HEK293 (cell line): ENCODE measurements at regions not wholly inside any gene's neighbourhood (a gene's known extent, or its start where the extent isn't known, plus 50 kb on each side); places are given as distances from the start of the nearest gene placed in this dataset.

ENCODE experiments used
- CTCF ChIA-PET: fragments of 350-600 bp; formaldehyde crosslinking; extraction: SDS; loops from one replicate; lab custom pipeline; 2021; ENCODE audit warnings: antibody characterized with exemption; lab: Yijun Ruan, JAX
- POLR2A ChIA-PET: fragments of 300-600 bp; formaldehyde crosslinking; extraction: SDS; loops from one replicate; lab custom pipeline; 2020; ENCODE audit warnings: antibody characterized with exemption, inconsistent platforms; lab: Yijun Ruan, JAX
- H3K27ac ChIP-seq: fragments of 200-500 bp; sonication (Bioruptor generic); 2 replicates; pipeline ENCODE4 v1.5.1; 2014; ENCODE audit warnings: low read depth, low read length, control low read depth, inconsistent platforms; ENCODE audit errors: extremely low read depth
- H3K36me3 ChIP-seq, 2 experiments: fragments of 200-500 bp in 1 of 2; sonication (Bioruptor generic) in 1 of 2; 1 replicate in 1 of 2; 2 replicates in 1 of 2; pipeline ENCODE4 v1.5.1; 2014 to 2017; ENCODE audit warnings: inconsistent platforms in 2 of 2, low read length in 2 of 2; ENCODE audit not compliant: control insufficient read depth in 2 of 2, insufficient read depth in 1 of 2
- H3K4me1 ChIP-seq: fragments of 200-500 bp; sonication (Bioruptor generic); 2 replicates; pipeline ENCODE4 v1.5.1; 2014; ENCODE audit warnings: mild to moderate bottlenecking, low read length, inconsistent platforms; ENCODE audit not compliant: control insufficient read depth, insufficient read depth
- H3K4me3 ChIP-seq: 2 replicates; pipeline ENCODE4 v1.5.1; 2011; ENCODE audit warnings: low read depth, mild to moderate bottlenecking, control low read depth, low read length, moderate library complexity
- H3K9me3 ChIP-seq: fragments of 200-500 bp; sonication (Bioruptor generic); 2 replicates; pipeline ENCODE4 v1.5.1; 2014; ENCODE audit warnings: low read depth, low read length, inconsistent platforms; ENCODE audit not compliant: control insufficient read depth, insufficient read depth
- MEIS1 ChIP-seq: sonication (generic); formaldehyde crosslinking; IDR thresholded peaks from 2 replicates; pipeline ENCODE4 v1.8.1; 2022; ENCODE audit warnings: missing genetic modification reagents, mild to moderate bottlenecking, borderline replicate concordance
- PRDM1 ChIP-seq: fragments of 450-650 bp; formaldehyde crosslinking; IDR thresholded peaks from 2 replicates; pipeline ENCODE4; 2016; ENCODE audit warnings: missing biosample characterization, missing genetic modification characterization
- RBAK ChIP-seq: fragments of 450-650 bp; formaldehyde crosslinking; IDR thresholded peaks from 2 replicates; pipeline ENCODE4 v1.5.1; 2016; ENCODE audit warnings: missing biosample characterization, missing genetic modification characterization
- SALL2 ChIP-seq: fragments of 450-650 bp; formaldehyde crosslinking; IDR thresholded peaks from 2 replicates; pipeline ENCODE4 v1.5.0; 2017; ENCODE audit warnings: missing biosample characterization, mild to moderate bottlenecking, missing genetic modification characterization, borderline replicate concordance
- ZBTB20 ChIP-seq: fragments of 450-650 bp; formaldehyde crosslinking; IDR thresholded peaks from 2 replicates; pipeline ENCODE4 v1.5.1; 2016; ENCODE audit warnings: missing biosample characterization, missing genetic modification characterization
- ZFP37 ChIP-seq: fragments of 450-650 bp; formaldehyde crosslinking; IDR thresholded peaks from 2 replicates; pipeline ENCODE4 v1.5.1; 2016; ENCODE audit warnings: missing biosample characterization, missing genetic modification characterization
- ZNF132 ChIP-seq: fragments of 450-650 bp; formaldehyde crosslinking; IDR thresholded peaks from 2 replicates; pipeline ENCODE4 v1.5.1; 2017; ENCODE audit warnings: missing biosample characterization, missing genetic modification characterization, borderline replicate concordance
- ZNF366 ChIP-seq: fragments of 450-650 bp; formaldehyde crosslinking; conservative IDR thresholded peaks from 2 replicates; pipeline ENCODE4 v1.5.1; 2016; ENCODE audit warnings: missing biosample characterization, missing genetic modification characterization
- ZNF48 ChIP-seq: fragments of 450-650 bp; formaldehyde crosslinking; IDR thresholded peaks from 2 replicates; pipeline ENCODE4 v1.5.1; 2016; ENCODE audit warnings: missing biosample characterization, missing genetic modification characterization
- ZNF521 ChIP-seq: fragments of 450-650 bp; formaldehyde crosslinking; IDR thresholded peaks from 2 replicates; pipeline ENCODE4 v1.5.1; 2017; ENCODE audit warnings: missing biosample characterization, mild to moderate bottlenecking, missing genetic modification characterization
- ZNF610 ChIP-seq: fragments of 450-650 bp; formaldehyde crosslinking; IDR thresholded peaks from 2 replicates; pipeline ENCODE4 v1.5.1; 2016; ENCODE audit warnings: missing biosample characterization, missing genetic modification characterization, borderline replicate concordance
- ZNF658 ChIP-seq: fragments of 450-650 bp; formaldehyde crosslinking; IDR thresholded peaks from 2 replicates; pipeline ENCODE4; 2016; ENCODE audit warnings: missing biosample characterization, missing genetic modification characterization
- ZNF837 ChIP-seq: fragments of 450-650 bp; formaldehyde crosslinking; IDR thresholded peaks from 2 replicates; pipeline ENCODE4 v1.5.1; 2016; ENCODE audit warnings: missing biosample characterization, missing genetic modification characterization
- TF ChIP-seq, protein P1 (sequence below): IDR thresholded peaks from 2 replicates; pipeline ENCODE4 v1.6.1; 2011; ENCODE audit warnings: mild to moderate bottlenecking, low read depth, low read length, borderline replicate concordance
- TF ChIP-seq, protein P2 (sequence below): fragments of 450-650 bp; formaldehyde crosslinking; IDR thresholded peaks from 2 replicates; pipeline ENCODE4 v1.5.1; 2016; ENCODE audit warnings: missing biosample characterization, missing genetic modification characterization

DNA sequence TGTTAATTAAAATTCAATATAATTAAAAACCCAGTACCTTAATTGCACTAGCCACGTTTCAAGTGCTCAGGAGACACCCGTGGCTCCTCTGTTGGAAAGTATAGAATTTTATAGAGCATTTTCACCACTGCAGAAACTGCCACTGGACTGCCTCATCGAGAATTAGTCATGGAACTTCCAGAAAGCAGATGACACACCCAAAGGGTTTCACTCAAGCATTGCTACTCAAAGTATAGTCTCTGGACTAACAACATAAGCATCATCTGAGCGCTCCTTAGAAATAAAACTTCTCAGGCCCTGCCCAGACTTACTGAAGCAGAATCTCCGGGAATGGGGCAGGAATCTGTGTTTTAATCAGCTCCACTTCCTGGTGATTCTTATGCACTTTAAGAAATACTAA, 63.5 kb upstream of the GPR139 start:
- H3K36me3 ChIP-seq = no peaks in the 10 kb centered on the region
- CTCF ChIA-PET = no interaction called here
- H3K27ac ChIP-seq = no peak overlapping the region

DNA sequence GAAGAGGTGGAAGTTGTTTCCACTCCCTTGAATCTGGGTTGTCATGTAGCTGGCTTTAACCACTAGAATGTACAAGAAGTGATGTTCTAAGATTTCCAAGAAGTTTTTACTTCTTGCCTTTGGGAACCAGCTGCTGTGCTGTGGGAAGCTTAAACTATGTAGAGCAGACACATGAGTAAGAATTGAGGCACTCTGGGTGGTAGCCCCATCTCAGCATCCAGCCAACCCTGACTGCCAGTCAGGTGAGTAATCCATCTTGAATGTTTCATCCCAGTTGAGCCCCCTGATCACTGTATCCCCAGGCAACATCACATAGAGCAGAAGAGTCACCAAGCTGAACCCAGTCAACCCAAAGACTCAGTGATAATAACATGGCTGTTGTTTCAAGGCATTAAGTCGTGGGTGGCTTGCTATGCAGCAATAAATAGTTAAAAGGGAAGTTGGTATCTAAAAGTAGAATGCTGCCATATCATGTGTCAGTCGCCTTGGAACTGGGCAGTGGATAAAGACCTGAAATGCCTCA, 62.8 kb upstream of the GPR139 start:
- ChIA-PET CTCF (no interaction called here), POLR2A (no interaction called here)
- TF ChIP-seq, protein P1, sequence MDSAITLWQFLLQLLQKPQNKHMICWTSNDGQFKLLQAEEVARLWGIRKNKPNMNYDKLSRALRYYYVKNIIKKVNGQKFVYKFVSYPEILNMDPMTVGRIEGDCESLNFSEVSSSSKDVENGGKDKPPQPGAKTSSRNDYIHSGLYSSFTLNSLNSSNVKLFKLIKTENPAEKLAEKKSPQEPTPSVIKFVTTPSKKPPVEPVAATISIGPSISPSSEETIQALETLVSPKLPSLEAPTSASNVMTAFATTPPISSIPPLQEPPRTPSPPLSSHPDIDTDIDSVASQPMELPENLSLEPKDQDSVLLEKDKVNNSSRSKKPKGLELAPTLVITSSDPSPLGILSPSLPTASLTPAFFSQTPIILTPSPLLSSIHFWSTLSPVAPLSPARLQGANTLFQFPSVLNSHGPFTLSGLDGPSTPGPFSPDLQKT = no peak
- TF ChIP-seq ZNF610 (tag by site-specific recombination) = no peak
- no peak for TF ChIP-seq SALL2 (tag by site-specific recombination)
- TF ChIP-seq ZBTB20 (tag by site-specific recombination) = no peak
- no peaks in the 10 kb centered on the region for H3K4me1 ChIP-seq
- H3K27ac ChIP-seq = no peak overlapping the region
- H3K9me3 ChIP-seq = no peaks in the 10 kb centered on the region
- H3K4me3 ChIP-seq = no peak overlapping the region
- no peaks in the 10 kb centered on the region for H3K36me3 ChIP-seq

More for the DNA sequence above, 63.5 kb upstream of the GPR139 start:
- Histone ChIP-seq H3K4me1 (no peaks in the 10 kb centered on the region), H3K4me3 (no peak overlapping the region), H3K9me3 (no peaks in the 10 kb centered on the region)
- TF ChIP-seq ZNF132 (tag by site-specific recombination) (no peak), ZNF658 (no peak), ZNF521 (no peak), RBAK (tag by site-specific recombination) (no peak), ZNF48 (no peak)
- TF ChIP-seq, protein P2, sequence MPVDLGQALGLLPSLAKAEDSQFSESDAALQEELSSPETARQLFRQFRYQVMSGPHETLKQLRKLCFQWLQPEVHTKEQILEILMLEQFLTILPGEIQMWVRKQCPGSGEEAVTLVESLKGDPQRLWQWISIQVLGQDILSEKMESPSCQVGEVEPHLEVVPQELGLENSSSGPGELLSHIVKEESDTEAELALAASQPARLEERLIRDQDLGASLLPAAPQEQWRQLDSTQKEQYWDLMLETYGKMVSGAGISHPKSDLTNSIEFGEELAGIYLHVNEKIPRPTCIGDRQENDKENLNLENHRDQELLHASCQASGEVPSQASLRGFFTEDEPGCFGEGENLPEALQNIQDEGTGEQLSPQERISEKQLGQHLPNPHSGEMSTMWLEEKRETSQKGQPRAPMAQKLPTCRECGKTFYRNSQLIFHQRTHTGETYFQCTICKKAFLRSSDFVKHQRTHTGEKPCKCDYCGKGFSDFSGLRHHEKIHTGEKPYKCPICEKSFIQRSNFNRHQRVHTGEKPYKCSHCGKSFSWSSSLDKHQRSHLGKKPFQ (tag by site-specific recombination) = no peak
- TF ChIP-seq, all 188 proteins: peak for 0
- POLR2A ChIA-PET = no interaction called here

GRCh38 chr16:20129375-20129774, 55.7 kb upstream of the GPR139 start:
- no peaks in the 10 kb centered on the region for H3K36me3 ChIP-seq
- H3K4me3 ChIP-seq = no peak overlapping the region
- TF ChIP-seq ZNF366 (peak; percentile 33; the same call in 1 of the 2 replicates), MEIS1 (CRISPR knock-in tag) (no peak), ZNF837 (no peak), ZFP37 (tag by site-specific recombination) (no peak), PRDM1 (peak; percentile 75)
- TF ChIP-seq, all 188 proteins: peak for 2
- Histone ChIP-seq H3K9me3 (no peaks in the 10 kb centered on the region), H3K27ac (no peak overlapping the region), H3K4me1 (no peaks in the 10 kb centered on the region)
- ChIA-PET POLR2A (no interaction called here), CTCF (no interaction called here)
